Keratinocyte (primary cell): ENCODE measurements at regions not wholly inside any gene's neighbourhood (a gene's known extent, or its start where the extent isn't known, plus 50 kb on each side); places are given as distances from the start of the nearest gene placed in this dataset.

Source experiments
- DNase-seq: peaks from one replicate; pipeline ENCODE4 v3.0.0-alpha.2; 2011; ENCODE audit warnings: low read depth, missing footprints, low spot score
- FAIRE-seq: peaks from 2 replicates; lab custom pipeline; 2011; peaks lifted over from hg19 to GRCh38; lab: Jason Lieb, UNC
- H2AFZ ChIP-seq: 2 replicates; pipeline ENCODE4 v1.6.0; 2012; ENCODE audit warnings: low read length, control low read depth, inconsistent platforms; ENCODE audit not compliant: control insufficient read depth
- H3K27ac ChIP-seq: 2 replicates; pipeline ENCODE4 v1.5.1; 2011; ENCODE audit warnings: low read length; ENCODE audit not compliant: control insufficient read depth, insufficient read depth
- H3K27me3 ChIP-seq: 3 replicates; pipeline ENCODE4 v1.6.0; 2011; ENCODE audit warnings: low read length; ENCODE audit not compliant: control insufficient read depth, insufficient read depth; ENCODE audit errors: extremely low read depth
- H3K36me3 ChIP-seq, 2 experiments: 2 replicates in 1 of 2; 3 replicates in 1 of 2; pipeline ENCODE4 v1.5.1; 2011; ENCODE audit warnings: low read length in 2 of 2, mild to moderate bottlenecking in 1 of 2; ENCODE audit not compliant: control insufficient read depth in 2 of 2, insufficient read depth in 2 of 2; ENCODE audit errors: extremely low read depth in 1 of 2
- H3K4me1 ChIP-seq: 3 replicates; pipeline ENCODE4 v1.5.1; 2011; ENCODE audit warnings: low read length; ENCODE audit not compliant: control insufficient read depth, insufficient read depth; ENCODE audit errors: extremely low read depth
- H3K4me2 ChIP-seq: 3 replicates; pipeline ENCODE4 v1.6.0; 2011; ENCODE audit warnings: low read depth, low read length; ENCODE audit not compliant: control insufficient read depth, insufficient read depth; ENCODE audit errors: extremely low read depth
- H3K4me3 ChIP-seq, 3 experiments: fragments of 200-600 bp in 1 of 3; sonication (generic) in 1 of 3; 2 replicates in 2 of 3; 3 replicates in 1 of 3; pipeline ENCODE4 v1.5.1; 2011 to 2016; ENCODE audit warnings: low read length in 3 of 3, mild to moderate bottlenecking in 3 of 3, control low read depth in 2 of 3, inconsistent platforms in 1 of 3, low read depth in 1 of 3, mixed read lengths in 1 of 3, mixed run types in 1 of 3, moderate library complexity in 1 of 3; ENCODE audit not compliant: control insufficient read depth in 2 of 3, insufficient read depth in 2 of 3; ENCODE audit errors: extremely low read depth in 1 of 3
- H3K79me2 ChIP-seq: 2 replicates; pipeline ENCODE4 v1.6.0; 2012; ENCODE audit warnings: low read length; ENCODE audit not compliant: control insufficient read depth, insufficient read depth
- H3K9ac ChIP-seq: 3 replicates; pipeline ENCODE4 v1.6.0; 2011; ENCODE audit warnings: low read length; ENCODE audit not compliant: control insufficient read depth, insufficient read depth; ENCODE audit errors: extremely low read depth
- H3K9me1 ChIP-seq: 3 replicates; pipeline ENCODE4 v1.6.0; 2011; ENCODE audit warnings: low read length; ENCODE audit not compliant: control insufficient read depth, insufficient read depth; ENCODE audit errors: extremely low read depth
- H3K9me3 ChIP-seq: 2 replicates; pipeline ENCODE4 v1.5.1; 2012; ENCODE audit warnings: low read depth, low read length; ENCODE audit not compliant: control insufficient read depth
- H4K20me1 ChIP-seq: 3 replicates; pipeline ENCODE4 v1.6.0; 2011; ENCODE audit warnings: low read length; ENCODE audit not compliant: control insufficient read depth, insufficient read depth; ENCODE audit errors: extremely low read depth
- CTCF ChIP-seq, 3 experiments: IDR thresholded peaks in 1 of 3; conservative IDR thresholded peaks in 1 of 3; optimal IDR thresholded peaks in 1 of 3; 2 replicates in 2 of 3; 3 replicates in 1 of 3; pipeline versions ENCODE3 to v1.5.1; 2011; ENCODE audit warnings: low read length in 3 of 3, mild to moderate bottlenecking in 3 of 3, moderate library complexity in 2 of 3, control low read depth in 1 of 3, inconsistent platforms in 1 of 3; ENCODE audit not compliant: insufficient read depth in 2 of 3; ENCODE audit errors: extremely low read depth in 1 of 3
- EZH2 ChIP-seq: IDR thresholded peaks from one replicate; pipeline ENCODE4 v1.6.1; 2012; ENCODE audit warnings: inconsistent platforms, mild to moderate bottlenecking, low read length, moderate library complexity
- dilution Hi-C: fragments of 300-500 bp; cut with MboI; formaldehyde crosslinking; loops from one replicate; pipeline ENCODE4 v1.7.0; 2020; ENCODE audit warnings: low sequenced_read_pairs; ENCODE audit not compliant: extremely low pct_ligation_motif_present

GRCh38 chr13:103634066-103634465, 567.8 kb upstream of the SLC10A2 start:
- Histone ChIP-seq H2AFZ (no peak overlapping the region), H3K4me3 (no peak overlapping the region), H3K9me3 (no peaks in the 10 kb centered on the region), H3K27ac (no peak overlapping the region), H3K4me1 (no peaks in the 10 kb centered on the region), H4K20me1 (no peaks in the 10 kb centered on the region), H3K9me1 (no peaks in the 10 kb centered on the region), H3K27me3 (no peaks in the 10 kb centered on the region), H3K79me2 (no peaks in the 10 kb centered on the region), H3K4me2 (no peak overlapping the region), H3K9ac (no peak overlapping the region), H3K36me3 (no peaks in the 10 kb centered on the region)
- dilution Hi-C loops = no loop called here
- DNase-seq (no peak), FAIRE-seq (no peak)
- TF ChIP-seq EZH2 = no peak
- no peak for TF ChIP-seq CTCF (optimal IDR thresholded peaks at IDR 0.05 in 1 of 3, IDR thresholded peaks at IDR 0.05 in 1 of 3, conservative IDR thresholded peaks at IDR 0.05 in 1 of 3; ENCODE audit: extremely low read depth in 1 of 3, insufficient read depth in 2 of 3, low read length in 3 of 3)

GRCh38 chr13:103625194-103625593, 559.0 kb upstream of the SLC10A2 start:
- Histone ChIP-seq H3K36me3 (no peaks in the 10 kb centered on the region), H3K9me3 (no peaks in the 10 kb centered on the region), H3K4me3 (no peak overlapping the region), H3K9ac (no peak overlapping the region), H4K20me1 (no peaks in the 10 kb centered on the region), H3K79me2 (no peaks in the 10 kb centered on the region), H2AFZ (no peak overlapping the region), H3K9me1 (no peaks in the 10 kb centered on the region), H3K27me3 (no peaks in the 10 kb centered on the region), H3K4me1 (no peaks in the 10 kb centered on the region), H3K4me2 (no peak overlapping the region), H3K27ac (no peak overlapping the region)
- dilution Hi-C loops = no loop called here
- TF ChIP-seq EZH2 (no peak), CTCF (optimal IDR thresholded peaks at IDR 0.05 in 1 of 3, IDR thresholded peaks at IDR 0.05 in 1 of 3, conservative IDR thresholded peaks at IDR 0.05 in 1 of 3; ENCODE audit: extremely low read depth in 1 of 3, insufficient read depth in 2 of 3, low read length in 3 of 3) (no peak)
- DNase-seq = no peak
- FAIRE-seq = no peak
